ENCODE measurements at regions not wholly inside any gene's neighbourhood (a gene's known extent, or its start where the extent isn't known, plus 50 kb on each side); places are given as distances from the start of the nearest gene placed in this dataset.
"Not testable (repeated sequence)": the region's sequence is repeated elsewhere in the genome, so short reads cannot be mapped to it uniquely, and the experiment has no call there.

- not testable (repeated sequence) for TF ChIP-seq POLR2A (IDR thresholded peaks at IDR 0.05); CTCF (IDR thresholded peaks at IDR 0.05); POLR2AphosphoS5 (IDR thresholded peaks at IDR 0.05; ENCODE audit: insufficient read depth in 1 of 2, low read depth in 1 of 2)
Observed at GRCh38 chr3:27821609-27822008, 99.5 kb upstream of the EOMES start.
